Activated CD8-positive, alpha-beta memory T cell treated with anti-CD3 and anti-CD28 coated beads, Interleukin-2, amount 10 ng/mL, durations not matched to agents 7 days and 5 days (primary cell): ENCODE measurements at regions not wholly inside any gene's neighbourhood (a gene's known extent, or its start where the extent isn't known, plus 50 kb on each side); places are given as distances from the start of the nearest gene placed in this dataset.

Source experiments
- ATAC-seq: fragments of 150-1000 bp; cut with Tn5 transposase; one replicate; pipeline ENCODE4 v1.10.0; 2021; ENCODE audit warnings: moderate library complexity
- CTCF ChIA-PET: fragments of 350-600 bp; sonication (Branson Sonifier 250); formaldehyde crosslinking; loops from one replicate; lab custom pipeline; 2021; ENCODE audit warnings: antibody characterized with exemption; lab: Charles Lee
- DNase-seq: peaks from one replicate; pipeline ENCODE4 v3.0.0-alpha.2; 2020
- H3K27ac Mint-ChIP-seq: one replicate; pipeline ENCODE4 v1.8.0; 2021; ENCODE audit warnings: mild to moderate bottlenecking, mixed read lengths
- H3K27me3 Mint-ChIP-seq: one replicate; pipeline ENCODE4 v1.8.0; 2021; ENCODE audit warnings: mixed read lengths
- H3K36me3 Mint-ChIP-seq: one replicate; pipeline ENCODE4 v1.8.0; 2021; ENCODE audit warnings: mild to moderate bottlenecking, mixed read lengths
- H3K4me1 Mint-ChIP-seq: one replicate; pipeline ENCODE4 v1.8.0; 2021; ENCODE audit warnings: mixed read lengths
- H3K4me3 Mint-ChIP-seq: one replicate; pipeline ENCODE4 v1.8.0; 2021; ENCODE audit warnings: mild to moderate bottlenecking, moderate library complexity, mixed read lengths
- H3K9me3 Mint-ChIP-seq: one replicate; pipeline ENCODE4 v1.8.0; 2022; ENCODE audit warnings: low read depth, mixed read lengths

GRCh38 chr5:167564275-167564674 is 727.2 kb upstream of the WWC1 start:
- CTCF ChIA-PET: no interaction called here
- no peak overlapping the region for H3K4me3 Mint-ChIP-seq
- ATAC-seq (no peak), DNase-seq (no peak)
- no peak overlapping the region for H3K27ac Mint-ChIP-seq
- peaks cover 2% of the 10 kb centered on the region for H3K9me3 Mint-ChIP-seq
- H3K27me3 Mint-ChIP-seq: no peaks in the 10 kb centered on the region
- H3K36me3 Mint-ChIP-seq: no peaks in the 10 kb centered on the region
- H3K4me1 Mint-ChIP-seq: no peaks in the 10 kb centered on the region

GRCh38 chr5:167565189-167565954 is 726.1 kb upstream of the WWC1 start:
- CTCF ChIA-PET: no interaction called here
- Mint-ChIP-seq H3K4me3 (no peak overlapping the region), H3K27me3 (no peaks in the 10 kb centered on the region), H3K27ac (no peak overlapping the region), H3K4me1 (no peaks in the 10 kb centered on the region), H3K36me3 (no peaks in the 10 kb centered on the region), H3K9me3 (peaks cover 2% of the 10 kb centered on the region)
- DNase-seq (no peak), ATAC-seq (no peak)

- Mint-ChIP-seq H3K9me3 (no peaks in the 10 kb centered on the region), H3K27ac (no peak overlapping the region), H3K27me3 (peaks cover 21% of the 10 kb centered on the region), H3K36me3 (no peaks in the 10 kb centered on the region), H3K4me1 (no peaks in the 10 kb centered on the region), H3K4me3 (no peak overlapping the region)
- CTCF ChIA-PET: no interaction called here
- ATAC-seq (no peak), DNase-seq (no peak)
Measured at GRCh38 chr5:167570431-167570830, 721.0 kb upstream of the WWC1 start.

- H3K4me1 Mint-ChIP-seq: no peaks in the 10 kb centered on the region
- ATAC-seq (no peak), DNase-seq (no peak)
- H3K4me3 Mint-ChIP-seq: no peak overlapping the region
- H3K36me3 Mint-ChIP-seq: no peaks in the 10 kb centered on the region
- H3K27ac Mint-ChIP-seq: no peak overlapping the region
- H3K9me3 Mint-ChIP-seq: no peaks in the 10 kb centered on the region
- CTCF ChIA-PET: no interaction called here
- peaks cover 21% of the 10 kb centered on the region for H3K27me3 Mint-ChIP-seq
Measured at GRCh38 chr5:167571824-167572223, 719.6 kb upstream of the WWC1 start.

GRCh38 chr5:167573370-167574127 is 717.9 kb upstream of the WWC1 start:
- H3K27me3 Mint-ChIP-seq: peaks cover 21% of the 10 kb centered on the region
- H3K4me1 Mint-ChIP-seq: no peaks in the 10 kb centered on the region
- no peak overlapping the region for H3K27ac Mint-ChIP-seq
- H3K9me3 Mint-ChIP-seq: no peaks in the 10 kb centered on the region
- no peak overlapping the region for H3K4me3 Mint-ChIP-seq
- ATAC-seq (no peak), DNase-seq (no peak)
- no peaks in the 10 kb centered on the region for H3K36me3 Mint-ChIP-seq
- CTCF ChIA-PET: interaction anchor here (0.7 kb wide), 1 partner anchor 646 kb away, joined by 3 read pairs; no protein-coding TSS in a partner anchor

GRCh38 chr5:167574464-167574863 is 717.0 kb upstream of the WWC1 start:
- CTCF ChIA-PET: no interaction called here
- H3K4me3 Mint-ChIP-seq: no peak overlapping the region
- DNase-seq (no peak), ATAC-seq (no peak)
- peaks cover 21% of the 10 kb centered on the region for H3K27me3 Mint-ChIP-seq
- H3K4me1 Mint-ChIP-seq: no peaks in the 10 kb centered on the region
- H3K27ac Mint-ChIP-seq: no peak overlapping the region
- no peaks in the 10 kb centered on the region for H3K9me3 Mint-ChIP-seq
- no peaks in the 10 kb centered on the region for H3K36me3 Mint-ChIP-seq

- no peaks in the 10 kb centered on the region for H3K9me3 Mint-ChIP-seq
- H3K27ac Mint-ChIP-seq: no peak overlapping the region
- peaks cover 21% of the 10 kb centered on the region for H3K27me3 Mint-ChIP-seq
- H3K4me3 Mint-ChIP-seq: no peak overlapping the region
- ATAC-seq (no peak), DNase-seq (no peak)
- no peaks in the 10 kb centered on the region for H3K4me1 Mint-ChIP-seq
- CTCF ChIA-PET: no interaction called here
- no peaks in the 10 kb centered on the region for H3K36me3 Mint-ChIP-seq
Measured at GRCh38 chr5:167575330-167575729, 716.1 kb upstream of the WWC1 start.

GRCh38 chr5:167576126-167576525 is 715.3 kb upstream of the WWC1 start:
- Mint-ChIP-seq H3K27ac (no peak overlapping the region), H3K4me3 (no peak overlapping the region), H3K9me3 (no peaks in the 10 kb centered on the region), H3K36me3 (no peaks in the 10 kb centered on the region), H3K4me1 (no peaks in the 10 kb centered on the region), H3K27me3 (peaks cover 21% of the 10 kb centered on the region)
- ATAC-seq (no peak), DNase-seq (no peak)
- CTCF ChIA-PET: no interaction called here

GRCh38 chr5:167576897-167577296 is 714.5 kb upstream of the WWC1 start:
- H3K4me1 Mint-ChIP-seq: no peaks in the 10 kb centered on the region
- no peaks in the 10 kb centered on the region for H3K36me3 Mint-ChIP-seq
- no peaks in the 10 kb centered on the region for H3K9me3 Mint-ChIP-seq
- H3K4me3 Mint-ChIP-seq: no peak overlapping the region
- ATAC-seq (no peak), DNase-seq (no peak)
- H3K27ac Mint-ChIP-seq: no peak overlapping the region
- H3K27me3 Mint-ChIP-seq: peaks cover 21% of the 10 kb centered on the region
- CTCF ChIA-PET: no interaction called here

GRCh38 chr5:167577616-167578015 is 713.8 kb upstream of the WWC1 start:
- Mint-ChIP-seq H3K9me3 (no peaks in the 10 kb centered on the region), H3K4me1 (no peaks in the 10 kb centered on the region), H3K27ac (no peak overlapping the region), H3K27me3 (peaks cover 21% of the 10 kb centered on the region), H3K4me3 (no peak overlapping the region), H3K36me3 (no peaks in the 10 kb centered on the region)
- no peak for DNase-seq
- no peak for ATAC-seq
- CTCF ChIA-PET: no interaction called here

- Mint-ChIP-seq H3K27me3 (peaks cover 8% of the 10 kb centered on the region), H3K27ac (no peak overlapping the region), H3K4me3 (no peak overlapping the region), H3K9me3 (no peaks in the 10 kb centered on the region), H3K36me3 (no peaks in the 10 kb centered on the region), H3K4me1 (no peaks in the 10 kb centered on the region)
- CTCF ChIA-PET: no interaction called here
- ATAC-seq (no peak), DNase-seq (no peak)
Measured at GRCh38 chr5:167578977-167579692, 712.3 kb upstream of the WWC1 start.

GRCh38 chr5:167579693-167580055 is 711.8 kb upstream of the WWC1 start:
- no peaks in the 10 kb centered on the region for H3K9me3 Mint-ChIP-seq
- CTCF ChIA-PET: no interaction called here
- no peak overlapping the region for H3K4me3 Mint-ChIP-seq
- DNase-seq (no peak), ATAC-seq (no peak)
- H3K27ac Mint-ChIP-seq: no peak overlapping the region
- H3K27me3 Mint-ChIP-seq: peaks cover 3% of the 10 kb centered on the region
- H3K4me1 Mint-ChIP-seq: no peaks in the 10 kb centered on the region
- H3K36me3 Mint-ChIP-seq: no peaks in the 10 kb centered on the region

GRCh38 chr5:167580608-167581007 is 710.8 kb upstream of the WWC1 start:
- DNase-seq (no peak), ATAC-seq (no peak)
- H3K27ac Mint-ChIP-seq: no peak overlapping the region
- no peaks in the 10 kb centered on the region for H3K27me3 Mint-ChIP-seq
- H3K4me3 Mint-ChIP-seq: no peak overlapping the region
- no peaks in the 10 kb centered on the region for H3K4me1 Mint-ChIP-seq
- H3K9me3 Mint-ChIP-seq: no peaks in the 10 kb centered on the region
- no peaks in the 10 kb centered on the region for H3K36me3 Mint-ChIP-seq
- CTCF ChIA-PET: no interaction called here

GRCh38 chr5:167582283-167582682 is 709.2 kb upstream of the WWC1 start:
- Mint-ChIP-seq H3K9me3 (no peaks in the 10 kb centered on the region), H3K27ac (no peak overlapping the region), H3K4me3 (no peak overlapping the region), H3K36me3 (no peaks in the 10 kb centered on the region), H3K4me1 (no peaks in the 10 kb centered on the region), H3K27me3 (no peaks in the 10 kb centered on the region)
- DNase-seq (no peak), ATAC-seq (no peak)
- CTCF ChIA-PET: no interaction called here
